Posterior vena cava (tissue), 2 donors: ENCODE measurements at regions not wholly inside any gene's neighbourhood (a gene's known extent, or its start where the extent isn't known, plus 50 kb on each side); places are given as distances from the start of the nearest gene placed in this dataset.

ENCODE experiments used
- DNase-seq: peaks from one replicate; pipeline ENCODE4 v3.0.0-alpha.2; 2020; ENCODE audit warnings: low spot score
- intact Hi-C, 2 donors: fragments of 100-400 bp; cut with DNase I; formaldehyde crosslinking; loops; one replicate each; pipeline versions ENCODE4 v1.14.1 to v1.14.2; 2022 to 2023
- donor health status: DM: yes; HTN: yes; CAD: no.
- donor health status: DM: yes; HTN: yes; CAD: no.

DNA sequence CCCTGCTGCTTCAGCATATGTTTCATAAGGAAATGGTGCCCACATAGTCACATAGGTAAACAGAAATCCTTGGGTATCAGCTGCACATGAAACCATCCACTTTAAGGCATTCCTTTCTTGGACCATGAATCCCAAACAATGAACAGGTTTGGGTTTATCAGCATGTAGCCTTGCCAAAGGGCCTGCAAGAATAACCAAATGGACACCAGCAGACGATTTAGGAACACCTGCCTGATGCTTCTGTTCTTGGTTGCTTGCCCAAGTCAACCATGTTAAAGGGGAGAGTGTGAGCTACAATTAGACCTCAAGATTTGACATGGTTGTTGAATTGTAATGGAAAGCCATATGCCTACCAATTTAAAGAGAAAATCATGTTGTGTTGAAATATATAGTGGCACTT is 1342.7 kb upstream of the PIK3C3 start:
- no peak for DNase-seq
- intact Hi-C loops = no loop called here

DNA sequence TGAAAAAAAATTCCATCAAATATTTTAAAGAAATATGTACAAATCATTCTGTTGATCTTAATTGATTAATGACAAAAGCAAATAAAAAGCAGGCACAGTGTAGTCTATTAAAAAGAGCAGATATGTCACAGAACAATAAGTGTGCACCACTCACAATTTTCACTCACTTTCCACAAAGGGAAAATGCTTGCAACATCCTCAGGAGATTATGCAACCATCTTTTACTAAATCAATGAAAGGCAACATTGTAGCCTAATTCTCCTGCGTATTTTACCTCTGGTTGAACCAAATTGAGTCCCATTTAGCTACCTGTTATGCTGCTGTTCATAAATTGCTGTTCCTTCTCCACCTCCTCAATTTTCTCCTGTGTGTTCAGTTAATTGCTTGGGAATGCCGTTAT is 1346.8 kb upstream of the PIK3C3 start:
- intact Hi-C loops = no loop called here
- DNase-seq = no peak

DNA sequence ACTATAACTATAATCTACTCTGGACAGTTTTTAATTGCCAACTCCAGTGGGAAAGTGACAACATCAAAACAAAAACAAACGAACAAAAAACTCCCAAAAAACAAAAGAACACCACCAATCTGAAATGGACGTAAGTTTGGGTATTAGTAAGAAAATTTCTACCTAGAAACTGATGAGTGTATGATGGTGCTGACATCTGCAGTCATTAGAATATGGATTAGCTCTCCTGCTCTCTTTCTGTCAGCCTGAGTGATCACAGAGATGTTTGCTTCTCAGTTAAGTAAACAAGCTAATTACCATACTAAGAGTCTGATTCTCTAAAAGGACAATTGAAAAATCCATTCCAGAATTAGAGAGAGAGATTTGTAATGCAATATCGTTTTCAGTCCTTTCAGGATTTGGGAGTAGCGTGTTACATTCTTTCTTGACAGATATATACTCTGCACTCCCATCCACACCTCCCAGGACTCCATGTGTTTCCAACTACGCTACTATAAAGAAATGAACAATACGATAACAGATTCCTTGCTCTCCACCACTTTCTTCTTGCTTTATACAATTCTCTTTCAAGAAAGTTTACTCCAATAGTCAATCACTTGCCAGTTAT is 1347.4 kb upstream of the PIK3C3 start:
- intact Hi-C loops = no loop called here
- no peak for DNase-seq

DNA sequence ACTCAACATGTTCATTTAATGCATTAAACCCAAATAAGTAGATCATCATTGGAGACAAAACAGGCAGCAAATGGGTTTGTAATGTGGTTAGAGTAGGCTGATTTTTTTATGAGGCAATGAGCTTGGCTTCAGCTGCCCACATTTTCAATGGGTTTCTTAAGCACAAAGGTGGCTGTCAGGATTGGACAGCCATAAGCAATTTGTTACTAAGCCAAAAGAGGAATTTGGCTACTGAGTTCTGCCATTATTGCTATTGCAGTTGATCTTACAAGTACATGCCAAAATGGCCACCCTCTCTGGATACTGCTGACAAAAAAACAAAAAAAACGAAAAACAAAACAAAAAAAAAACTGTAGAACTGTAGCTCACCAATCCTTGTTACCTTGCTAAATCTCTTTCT is 1348.0 kb upstream of the PIK3C3 start:
- no peak for DNase-seq
- intact Hi-C loops = no loop called here

DNA sequence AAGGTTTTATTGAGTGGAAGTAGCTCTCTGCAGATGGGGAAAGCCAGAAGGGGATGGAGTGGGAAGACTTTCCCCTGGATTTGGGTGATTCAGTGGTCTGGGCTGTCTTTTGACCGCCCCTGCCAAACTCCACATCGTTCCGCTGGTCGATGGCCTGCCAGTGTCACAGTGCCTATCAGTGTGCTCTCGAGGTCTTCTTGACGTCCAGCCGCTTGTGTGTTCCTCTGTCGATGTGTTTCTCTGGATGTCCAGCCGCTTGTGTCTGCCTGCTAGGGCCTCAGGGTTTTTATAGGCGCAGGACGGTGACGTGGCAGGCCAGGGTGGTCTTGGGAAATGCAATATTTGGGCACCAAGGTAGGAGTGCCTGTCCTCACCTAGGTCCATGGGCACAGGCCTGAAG is 1371.4 kb upstream of the PIK3C3 start:
- intact Hi-C loops = no loop called here
- DNase-seq = no peak

DNA sequence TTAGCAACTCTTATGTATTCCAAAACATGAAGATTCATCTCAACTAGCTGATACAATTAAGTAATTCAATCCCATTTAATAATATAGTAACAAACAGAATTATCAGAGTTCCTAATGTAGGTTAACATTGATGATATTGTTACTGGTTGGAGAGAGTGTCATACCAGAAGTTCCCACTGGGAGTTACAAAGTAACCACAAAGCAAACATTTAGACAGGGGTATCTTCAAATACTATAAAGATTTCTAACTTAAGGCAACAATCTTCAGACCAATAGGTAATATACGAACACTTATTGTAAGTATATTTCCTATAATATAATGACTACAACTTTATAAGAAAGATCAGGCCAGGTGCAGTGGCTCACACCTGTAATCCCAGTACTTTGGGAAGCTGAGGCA is 1372.9 kb upstream of the PIK3C3 start:
- intact Hi-C loops = no loop called here

DNA sequence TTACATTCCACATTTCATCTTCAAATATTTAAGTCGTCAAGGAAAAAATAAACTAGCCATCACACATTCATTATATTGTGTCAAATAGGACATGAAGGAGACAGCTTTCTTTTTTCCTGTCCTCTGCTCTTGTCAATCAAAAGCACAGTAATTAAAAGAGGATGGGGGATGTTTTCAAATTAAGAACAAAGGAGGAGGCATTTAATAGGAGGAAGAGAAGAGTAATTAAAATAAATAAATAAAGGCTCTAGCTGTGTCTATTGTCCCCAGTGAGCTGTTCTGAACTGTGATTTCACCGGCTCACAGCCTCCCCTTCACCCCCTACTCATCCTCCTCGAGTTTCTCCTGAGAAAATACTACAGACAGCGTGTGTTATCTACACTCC is 1377.1 kb upstream of the PIK3C3 start:
- DNase-seq = no peak
- intact Hi-C loops = no loop called here

More for the DNA sequence above, 1372.9 kb upstream of the PIK3C3 start:
- no peak for DNase-seq

DNA sequence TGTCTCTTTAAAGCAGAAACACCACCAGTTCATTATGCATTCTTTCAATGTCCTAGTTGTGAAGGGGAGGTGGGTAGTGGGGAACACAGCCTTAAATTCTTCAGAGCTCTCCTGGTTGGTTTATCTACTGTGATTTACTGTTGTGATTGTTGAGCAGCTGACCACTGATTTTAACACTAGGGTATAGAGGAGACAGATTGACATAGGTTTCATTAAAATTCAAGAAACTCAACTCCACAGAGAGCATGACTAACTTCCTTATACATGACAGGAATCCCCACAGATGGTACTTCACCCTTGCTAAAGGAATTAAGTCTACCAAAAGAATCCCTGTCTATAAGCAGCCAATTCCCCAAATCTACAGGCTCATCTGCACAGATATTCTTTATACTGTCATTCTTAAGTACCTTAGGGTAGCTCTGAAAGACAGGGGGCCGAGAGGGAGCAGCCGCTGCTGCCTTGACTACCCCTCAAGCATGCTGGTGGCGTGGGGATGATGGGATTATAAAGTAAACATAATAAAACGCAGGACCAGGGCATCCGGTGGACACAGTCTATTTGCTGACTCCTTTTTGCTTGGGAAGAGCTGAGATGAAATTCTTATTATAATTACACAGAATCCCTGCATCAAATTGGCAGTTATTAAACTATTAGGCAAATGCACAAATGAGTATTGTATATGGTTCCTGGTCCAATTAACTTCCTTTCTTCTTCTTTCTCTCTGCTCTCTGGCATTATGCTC is 1377.6 kb upstream of the PIK3C3 start:
- intact Hi-C loops = no loop called here
- no peak for DNase-seq

DNA sequence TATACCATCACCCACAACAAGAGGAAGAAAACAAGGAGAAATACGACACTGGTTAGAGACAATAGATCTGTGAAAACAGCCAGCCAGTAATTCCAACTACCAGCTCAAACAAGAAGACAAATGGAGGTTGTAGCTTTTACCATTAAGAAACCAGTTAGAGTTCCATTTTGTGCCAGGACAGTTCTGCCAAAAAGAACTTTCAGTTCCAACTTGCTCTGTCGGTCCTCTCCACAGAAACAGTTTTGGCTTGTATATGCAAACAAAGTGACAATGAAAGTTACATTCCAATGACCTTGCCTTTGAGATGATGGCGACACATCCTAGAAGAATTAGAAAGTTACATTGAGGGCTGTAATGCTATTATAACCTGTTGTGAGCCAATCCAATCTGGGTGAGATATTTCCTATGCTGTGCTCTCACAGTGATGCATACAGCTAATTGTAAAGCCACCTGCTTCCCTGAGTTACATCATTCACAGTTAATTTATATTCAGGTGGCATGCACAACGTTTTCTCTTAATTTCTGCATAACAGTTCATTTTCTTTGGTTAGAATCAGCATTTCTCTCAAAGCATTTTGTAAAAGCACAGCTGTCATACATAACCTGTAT is 1378.4 kb upstream of the PIK3C3 start:
- intact Hi-C loops = no loop called here
- no peak for DNase-seq

DNA sequence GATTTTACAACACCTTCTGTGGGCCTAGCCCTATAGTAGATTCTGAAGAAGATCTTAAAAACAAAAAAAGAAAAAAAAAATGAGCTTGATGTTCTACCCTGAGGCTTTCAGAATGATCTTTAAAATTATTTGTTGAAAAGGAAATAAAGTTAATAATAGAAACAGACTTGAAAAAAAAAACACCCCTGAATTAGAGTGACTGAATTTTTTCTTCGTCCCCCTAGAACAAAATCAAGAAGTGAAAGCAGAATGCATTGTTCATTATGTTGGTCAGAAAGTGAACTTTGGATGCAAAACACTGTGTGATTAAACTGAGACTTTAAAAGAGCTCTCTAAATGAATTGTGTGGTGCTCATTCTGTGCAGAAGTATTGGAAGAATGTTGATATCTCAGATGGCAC is 1384.4 kb upstream of the PIK3C3 start:
- no peak for DNase-seq
- intact Hi-C loops = no loop called here

DNA sequence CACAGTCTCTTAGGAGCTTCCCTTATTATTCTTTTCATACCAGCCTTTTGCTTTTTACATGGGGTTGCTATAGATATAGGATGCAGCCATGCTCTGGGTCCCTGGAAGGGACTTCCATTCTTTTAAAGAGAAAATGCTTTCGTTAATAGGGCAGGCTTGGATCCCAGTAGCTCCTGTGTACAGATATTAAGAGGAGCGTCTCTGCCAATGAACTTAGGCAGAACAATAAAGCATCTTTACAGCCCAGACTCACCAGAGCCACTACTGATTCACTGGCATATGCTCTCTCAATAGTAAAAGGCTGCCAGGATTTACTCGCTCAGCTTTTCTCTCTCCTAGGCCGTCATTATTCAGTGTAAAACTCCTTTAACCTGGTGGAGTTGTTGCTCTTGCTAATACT is 1385.4 kb upstream of the PIK3C3 start:
- DNase-seq = no peak
- intact Hi-C loops = no loop called here

DNA sequence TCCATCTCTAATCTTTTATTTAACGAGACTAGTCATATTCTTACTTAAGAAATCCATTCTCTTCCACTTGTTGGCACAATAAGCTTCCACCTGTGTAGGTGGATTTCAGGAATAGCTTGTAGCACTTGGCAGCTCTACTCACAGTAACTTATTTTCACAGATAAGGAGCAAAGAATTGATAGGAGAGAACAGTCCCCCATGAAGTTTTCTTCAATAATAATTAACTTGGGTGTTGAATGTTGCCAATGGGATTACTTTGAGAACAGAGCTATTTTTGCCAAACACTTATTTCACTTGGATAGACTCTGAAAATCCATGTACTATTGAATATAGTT is 1388.6 kb upstream of the PIK3C3 start:
- intact Hi-C loops = no loop called here
- no peak for DNase-seq

DNA sequence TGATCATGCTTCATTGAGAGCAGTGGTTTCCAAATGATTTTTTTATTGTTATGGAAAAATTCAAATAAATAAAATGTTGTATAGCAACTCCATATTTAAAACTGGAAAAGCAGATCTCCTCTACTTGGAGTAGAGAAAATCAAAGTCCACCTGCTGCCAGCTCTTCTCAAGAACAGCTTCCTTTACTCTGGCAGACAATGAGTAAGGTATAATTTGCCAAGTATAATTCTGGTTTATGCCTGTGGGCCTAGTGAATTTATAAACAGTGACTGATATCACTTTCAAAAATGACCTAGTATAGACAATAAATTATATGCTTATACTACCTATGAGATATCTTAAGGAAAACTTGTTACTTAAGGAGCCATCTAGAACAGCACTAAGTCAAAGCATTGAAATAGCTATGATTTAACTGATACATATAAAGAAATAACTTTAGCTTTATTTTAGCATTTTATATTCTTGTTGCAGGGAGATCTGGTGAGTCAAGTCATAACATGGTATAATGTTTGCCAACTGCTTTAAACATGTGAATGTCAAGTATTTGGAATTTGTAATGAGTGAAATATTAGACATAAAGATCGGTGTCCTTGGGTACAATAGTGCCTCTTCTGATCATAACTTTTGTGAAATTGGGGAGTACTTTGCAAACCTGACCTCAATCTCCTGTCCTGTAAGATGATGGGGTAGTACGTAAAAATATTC is 1389.1 kb upstream of the PIK3C3 start:
- intact Hi-C loops = no loop called here

DNA sequence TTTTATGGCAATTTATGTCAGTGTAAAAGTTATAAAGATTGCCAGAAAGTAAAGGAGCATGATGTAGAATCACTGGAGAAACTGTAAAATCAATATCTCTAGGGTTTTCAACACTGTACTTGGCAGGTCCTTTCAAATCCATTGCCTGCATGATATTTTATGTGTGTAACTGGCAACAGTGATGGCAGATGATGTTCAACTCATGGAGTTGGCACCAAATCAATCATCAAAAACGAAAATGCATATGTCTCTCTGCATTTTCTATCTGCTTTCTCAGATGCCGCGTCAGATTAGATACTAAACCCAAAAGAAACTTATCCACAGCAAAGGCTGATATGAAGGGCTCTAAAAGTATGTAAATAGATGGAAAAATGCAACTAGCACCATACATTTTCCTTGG is 1395.5 kb upstream of the PIK3C3 start:
- DNase-seq = no peak
- intact Hi-C loops = no loop called here

More for the DNA sequence above, 1389.1 kb upstream of the PIK3C3 start:
- DNase-seq = no peak

DNA sequence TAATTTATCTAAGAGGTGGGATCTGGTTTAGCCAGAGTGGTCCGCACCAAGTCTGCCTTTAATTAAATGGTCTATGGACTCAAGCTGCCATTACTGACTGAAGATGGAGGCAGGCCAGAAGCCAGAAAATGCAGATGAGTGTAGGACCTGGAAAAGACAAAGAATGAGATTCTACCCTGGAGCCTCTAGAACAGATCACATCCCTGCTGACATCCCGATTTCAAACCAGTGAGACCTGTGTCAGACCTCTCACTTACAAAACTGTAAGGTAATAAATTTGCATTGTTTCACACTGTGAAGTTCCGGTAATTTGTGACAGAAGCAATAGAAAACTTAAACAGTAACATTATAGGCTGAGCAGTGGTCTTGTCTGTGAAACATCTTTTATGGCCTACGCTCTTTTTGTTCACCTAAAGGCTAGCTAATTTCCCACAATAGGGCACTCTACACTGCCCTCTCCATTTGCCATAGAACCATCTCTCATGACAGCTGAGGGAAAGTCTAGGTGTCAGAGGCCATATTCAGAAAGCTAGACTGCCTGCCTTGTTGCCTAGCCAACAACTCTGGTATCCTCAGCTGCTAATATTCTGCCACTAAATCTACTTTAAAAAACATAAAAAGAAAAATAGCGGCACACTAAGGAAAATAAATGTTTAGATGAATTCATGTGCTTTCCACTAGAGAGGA is 1396.2 kb upstream of the PIK3C3 start:
- no peak for DNase-seq
- intact Hi-C loops = no loop called here

DNA sequence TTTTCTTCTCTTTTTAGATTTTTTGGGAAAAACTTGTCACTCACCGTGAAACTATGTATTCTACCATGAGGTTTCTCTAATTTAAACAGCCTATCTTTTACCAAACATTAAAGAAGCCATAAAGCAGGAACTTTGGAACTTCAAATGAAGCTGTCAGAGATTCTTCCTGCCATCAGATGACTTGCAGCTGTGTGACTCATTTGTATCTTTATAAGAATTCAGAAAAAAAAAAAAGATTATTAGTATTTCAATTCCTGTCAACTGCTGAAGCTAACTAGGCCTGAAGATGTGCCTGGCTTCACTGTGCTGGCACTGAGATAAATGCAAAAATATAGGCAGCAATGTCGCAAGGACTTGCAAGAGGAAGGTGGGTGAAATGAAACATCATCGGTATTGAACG is 1399.1 kb upstream of the PIK3C3 start:
- intact Hi-C loops = no loop called here

DNA sequence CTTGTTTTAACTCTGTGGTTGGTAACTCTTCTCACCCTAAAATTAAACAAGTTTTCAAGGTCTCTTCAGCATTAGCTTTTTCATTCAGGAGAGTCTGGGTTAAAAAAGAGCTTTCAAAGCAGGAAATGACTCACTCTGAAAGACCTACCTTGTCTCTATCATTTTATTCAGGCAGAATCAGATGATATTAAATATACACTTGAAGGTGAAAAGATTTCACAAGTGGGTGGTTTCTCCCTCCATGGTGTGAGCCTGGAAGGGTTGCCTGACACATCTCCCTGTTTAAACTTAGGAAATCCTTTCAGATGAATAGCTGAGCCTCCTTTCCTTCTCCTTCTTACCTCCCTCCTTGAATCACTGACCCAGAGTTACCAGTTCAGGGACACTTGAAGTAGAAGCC is 1402.0 kb upstream of the PIK3C3 start:
- intact Hi-C loops = no loop called here
- no peak for DNase-seq

More for the DNA sequence above, 1399.1 kb upstream of the PIK3C3 start:
- DNase-seq = no peak

DNA sequence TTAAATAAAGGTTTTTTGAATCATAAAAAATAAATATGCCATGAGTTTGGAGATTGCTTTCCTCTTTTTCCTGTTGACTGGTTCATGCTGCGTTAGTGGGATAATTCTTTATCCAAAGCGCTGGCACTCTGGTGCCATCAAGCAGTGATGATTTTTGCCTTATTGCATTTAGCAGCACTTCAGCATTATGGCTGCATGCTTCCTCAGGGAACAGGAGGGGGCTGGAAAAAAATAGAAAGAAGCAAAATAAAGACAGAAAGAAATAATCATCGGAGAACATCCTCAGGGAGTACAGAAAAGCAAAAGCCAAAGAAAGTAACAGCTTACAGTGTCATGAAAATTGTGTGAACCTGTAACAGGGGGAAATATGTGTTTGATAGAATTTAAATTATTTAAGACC is 1408.2 kb upstream of the PIK3C3 start:
- no peak for DNase-seq
- intact Hi-C loops = no loop called here

DNA sequence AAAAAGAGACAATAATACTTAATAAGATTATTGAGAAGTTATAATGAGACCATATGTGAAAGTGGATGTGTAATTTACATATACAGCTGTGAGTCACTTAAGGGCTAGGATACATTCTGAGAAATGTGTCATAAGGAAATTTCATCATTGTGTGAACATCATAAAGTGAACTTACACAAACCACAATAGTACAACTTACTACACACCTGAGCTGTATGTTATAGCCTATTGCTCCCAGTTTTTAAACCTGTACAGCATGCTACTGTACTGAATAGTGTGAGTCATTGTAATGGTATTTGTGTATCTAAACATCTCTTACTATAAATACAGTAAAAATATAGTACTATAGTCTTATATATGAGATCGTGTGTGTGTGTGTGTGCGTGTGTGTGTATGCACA is 1420.3 kb upstream of the PIK3C3 start:
- no peak for DNase-seq
- intact Hi-C loops = no loop called here

DNA sequence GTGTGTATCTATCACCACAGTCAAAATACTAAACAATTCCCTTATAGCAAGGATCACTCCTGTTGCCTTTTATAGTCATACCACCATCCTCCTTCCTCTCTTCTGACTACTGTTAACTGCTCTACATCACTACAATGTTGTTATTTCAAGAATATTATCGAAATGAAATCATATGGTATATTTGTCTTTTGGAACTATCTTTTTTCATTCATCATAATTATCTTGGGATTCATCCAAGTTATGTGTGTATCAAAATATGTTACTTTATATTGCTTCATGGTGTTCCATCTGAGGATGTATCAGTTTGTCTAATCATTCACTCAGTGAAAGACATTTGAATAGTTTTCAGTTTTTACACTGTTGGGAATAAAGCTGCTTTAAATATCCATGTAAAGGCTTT is 1423.0 kb upstream of the PIK3C3 start:
- intact Hi-C loops = no loop called here
- no peak for DNase-seq
